GM12878 (cell line): ENCODE measurements at regions not wholly inside any gene's neighbourhood (a gene's known extent, or its start where the extent isn't known, plus 50 kb on each side); places are given as distances from the start of the nearest gene placed in this dataset.

ENCODE experiments used
- ATAC-seq: fragments of 200-7000 bp; cut with Tn5 transposase; 3 replicates; pipeline ENCODE4 v1.9.1; 2020; ENCODE audit warnings: mild to moderate bottlenecking, moderate library complexity
- BruUV-seq: library from RNA; stranded (reverse); fragments of 400-500 nt; replicated peaks from 2 replicates; lab custom pipeline; 2021; lab: Mats Ljungman, UMichigan
- CTCF ChIA-PET: fragments of 300-600 bp; sonication (Branson Sonifier 250); formaldehyde crosslinking; extraction: SDS; loops from one replicate; lab custom pipeline; 2021; ENCODE audit warnings: inconsistent platforms; lab: Yijun Ruan, JAX
- POLR2A ChIA-PET: fragments of 350-600 bp; formaldehyde crosslinking; extraction: SDS; loops from one replicate; lab custom pipeline; 2021; ENCODE audit warnings: inconsistent platforms; lab: Charles Lee
- RAD21 ChIA-PET: fragments of 300-600 bp; sonication (Branson Sonifier 250); formaldehyde crosslinking; loops from one replicate; lab custom pipeline; 2023; ENCODE audit warnings: antibody characterized with exemption; ENCODE audit not compliant: unreplicated experiment; lab: Charles Lee
- SMC1A ChIA-PET: fragments of 300-600 bp; sonication (Branson Sonifier 250); formaldehyde crosslinking; loops from one replicate; lab custom pipeline; 2023; ENCODE audit not compliant: unreplicated experiment, uncharacterized antibody; lab: Charles Lee
- DNase-seq: peaks from one replicate; pipeline ENCODE4 v3.0.0-alpha.2; 2011; ENCODE audit warnings: low read depth, low spot score
- FAIRE-seq: peaks from 3 replicates; lab custom pipeline; 2011; peaks lifted over from hg19 to GRCh38; lab: Jason Lieb, UNC
- H2AFZ ChIP-seq: 2 replicates; pipeline ENCODE4 v1.6.0; 2011; ENCODE audit warnings: low read depth, low read length, control low read depth; ENCODE audit not compliant: control insufficient read depth
- H3K27ac ChIP-seq: 2 replicates; pipeline ENCODE4 v1.5.1; 2011; ENCODE audit warnings: control low read depth; ENCODE audit not compliant: control insufficient read depth, insufficient read depth
- H3K27me3 ChIP-seq, 2 experiments: replicated peaks in 1 of 2; 2 replicates each; pipeline versions ENCODE4 v1.6.0 to v1.6.1; 2011; ENCODE audit warnings: low read length in 1 of 2; ENCODE audit not compliant: control insufficient read depth in 2 of 2, insufficient read depth in 2 of 2
- H3K36me3 ChIP-seq, 2 experiments: 2 replicates each; pipeline ENCODE4 v1.5.1; 2011; ENCODE audit warnings: low read length in 1 of 2; ENCODE audit not compliant: control insufficient read depth in 2 of 2, insufficient read depth in 2 of 2
- H3K4me1 ChIP-seq: 2 replicates; pipeline ENCODE4 v1.6.1; 2011; ENCODE audit warnings: mild to moderate bottlenecking, low read length, moderate library complexity, mixed read lengths; ENCODE audit not compliant: control insufficient read depth, insufficient read depth
- H3K4me2 ChIP-seq: 2 replicates; pipeline ENCODE4 v1.6.0; 2011; ENCODE audit warnings: control low read depth; ENCODE audit not compliant: control insufficient read depth, insufficient read depth
- H3K4me3 ChIP-seq: fragments of 200-600 bp; sonication (generic); 2 replicates; pipeline ENCODE4 v1.5.1; 2016
- H3K79me2 ChIP-seq: 2 replicates; pipeline ENCODE4 v1.6.0; 2011; ENCODE audit warnings: low read length; ENCODE audit not compliant: control insufficient read depth, insufficient read depth
- H3K9ac ChIP-seq: 2 replicates; pipeline ENCODE4 v1.8.0; 2011; ENCODE audit warnings: low read length, control low read depth, mixed read lengths; ENCODE audit not compliant: control insufficient read depth, insufficient read depth
- H3K9me3 ChIP-seq: replicated peaks from 3 replicates; pipeline ENCODE4 v1.5.1; 2011; ENCODE audit warnings: mild to moderate bottlenecking, low read length; ENCODE audit not compliant: control insufficient read depth, insufficient read depth
- H4K20me1 ChIP-seq: 2 replicates; pipeline ENCODE4 v1.6.0; 2011; ENCODE audit not compliant: control insufficient read depth, insufficient read depth
- BCL3 ChIP-seq: IDR thresholded peaks from 2 replicates; pipeline ENCODE4 v1.6.1; 2011; ENCODE audit warnings: borderline replicate concordance, low read depth, mild to moderate bottlenecking, moderate library complexity, low read length; ENCODE audit not compliant: insufficient read depth, poor library complexity, severe bottlenecking
- MYC ChIP-seq: IDR thresholded peaks from 2 replicates; pipeline ENCODE4 v1.6.1; 2011; ENCODE audit warnings: mild to moderate bottlenecking, low read length, moderate library complexity, inconsistent platforms; ENCODE audit not compliant: insufficient read depth, insufficient replicate concordance, insufficient read length, severe bottlenecking
- NR2F1 ChIP-seq: fragments of 450-650 bp; conservative IDR thresholded peaks from 2 replicates; pipeline ENCODE4 v1.6.1; 2017; ENCODE audit warnings: mild to moderate bottlenecking
- PAX8 ChIP-seq: fragments of 450-650 bp; IDR thresholded peaks from 2 replicates; pipeline ENCODE4 v1.6.1; 2017; ENCODE audit warnings: mild to moderate bottlenecking, moderate library complexity
- SIN3A ChIP-seq: IDR thresholded peaks from 2 replicates; pipeline ENCODE4 v1.6.1; 2012; ENCODE audit warnings: low read depth, low read length, improper control_type of control experiment
- SMAD5 ChIP-seq: IDR thresholded peaks from 2 replicates; pipeline ENCODE4 v1.6.1; 2016; ENCODE audit warnings: antibody characterized with exemption, low read depth
- WGBS: methylation state at CpG from one replicate; pipeline ENCODE4 v1.1.6; 2016; ENCODE audit warnings: low lambda C conversion rate; ENCODE audit not compliant: insufficient replicate concordance, insufficient coverage; ENCODE audit errors: missing lambda C conversion rate; 5-methylcytosine and 5-hydroxymethylcytosine counted together
- in situ Hi-C: fragments of 300-500 bp; cut with MboI; formaldehyde crosslinking; loops from 9 replicates; pipeline ENCODE4 v1.14.3; 2018; ENCODE audit warnings: mixed read lengths
- intact Hi-C: fragments of 100-400 bp; cut with micrococcal nuclease; formaldehyde crosslinking; loops from one replicate; pipeline ENCODE4 v1.14.2; 2022; ENCODE audit not compliant: unreplicated experiment
- TF ChIP-seq, protein P1 (sequence below): fragments of 150-350 bp; IDR thresholded peaks from 2 replicates; pipeline ENCODE4 v1.6.1; 2016; ENCODE audit warnings: low read depth, low read length

GRCh38 chr18:8895341-8895740 lies 190.0 kb downstream of the MTCL1 start:
- DNase-seq = no peak
- Histone ChIP-seq H2AFZ (no peak overlapping the region), H3K4me3 (no peak overlapping the region), H3K4me1 (no peaks in the 10 kb centered on the region), H3K79me2 (no peaks in the 10 kb centered on the region), H3K27me3 (no peaks in the 10 kb centered on the region; a peak in 1 of 4 replicates), H3K9me3 (no peaks in the 10 kb centered on the region), H3K27ac (no peak overlapping the region), H3K9ac (no peak overlapping the region), H4K20me1 (no peaks in the 10 kb centered on the region), H3K4me2 (no peak overlapping the region), H3K36me3 (no peaks in the 10 kb centered on the region)
- SMC1A ChIA-PET = no interaction called here
- in situ Hi-C loops (no loop called here), intact Hi-C loops (no loop called here)
- RAD21 ChIA-PET = no interaction called here
- ATAC-seq = no peak
- FAIRE-seq = no peak
- TF ChIP-seq SIN3A (no peak), SMAD5 (no peak)
- CTCF ChIA-PET = no interaction called here
- POLR2A ChIA-PET = no interaction called here
- 100% methylated on average over 1 of the region's 1 CpG for WGBS
- no TSS peak for BruUV-seq

DNA sequence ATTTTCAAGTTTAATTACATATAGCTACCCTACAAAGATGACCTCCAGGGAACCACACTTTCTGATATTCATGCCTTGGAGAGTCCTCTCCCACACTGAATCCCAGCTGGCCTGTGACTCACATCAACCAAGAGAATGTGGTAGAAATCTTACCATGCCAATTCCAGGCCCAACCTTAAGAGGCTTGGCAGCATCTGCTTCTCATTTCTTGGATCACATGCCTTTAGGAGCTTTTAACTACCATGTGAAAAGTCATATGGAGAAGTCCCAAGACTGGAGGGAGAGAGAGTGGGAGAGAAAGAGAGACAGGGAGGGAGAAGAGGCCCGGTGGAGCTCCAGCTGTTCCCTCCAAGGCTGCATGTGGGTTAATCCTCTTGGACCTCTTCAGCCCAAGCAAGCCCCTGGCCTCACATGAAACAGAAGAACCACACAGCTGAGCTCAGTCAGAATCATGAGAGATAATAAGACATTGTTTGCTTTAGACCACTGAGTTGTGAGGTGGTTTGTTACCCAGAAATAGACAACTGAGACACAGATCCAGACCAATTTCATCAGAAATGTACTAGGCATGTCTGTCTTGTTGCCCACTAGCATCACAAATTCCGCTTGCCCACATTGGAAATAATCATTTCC lies 190.7 kb downstream of the MTCL1 start:
- TF ChIP-seq MYC = no peak
- no peak for TF ChIP-seq BCL3
- TF ChIP-seq, protein P1, sequence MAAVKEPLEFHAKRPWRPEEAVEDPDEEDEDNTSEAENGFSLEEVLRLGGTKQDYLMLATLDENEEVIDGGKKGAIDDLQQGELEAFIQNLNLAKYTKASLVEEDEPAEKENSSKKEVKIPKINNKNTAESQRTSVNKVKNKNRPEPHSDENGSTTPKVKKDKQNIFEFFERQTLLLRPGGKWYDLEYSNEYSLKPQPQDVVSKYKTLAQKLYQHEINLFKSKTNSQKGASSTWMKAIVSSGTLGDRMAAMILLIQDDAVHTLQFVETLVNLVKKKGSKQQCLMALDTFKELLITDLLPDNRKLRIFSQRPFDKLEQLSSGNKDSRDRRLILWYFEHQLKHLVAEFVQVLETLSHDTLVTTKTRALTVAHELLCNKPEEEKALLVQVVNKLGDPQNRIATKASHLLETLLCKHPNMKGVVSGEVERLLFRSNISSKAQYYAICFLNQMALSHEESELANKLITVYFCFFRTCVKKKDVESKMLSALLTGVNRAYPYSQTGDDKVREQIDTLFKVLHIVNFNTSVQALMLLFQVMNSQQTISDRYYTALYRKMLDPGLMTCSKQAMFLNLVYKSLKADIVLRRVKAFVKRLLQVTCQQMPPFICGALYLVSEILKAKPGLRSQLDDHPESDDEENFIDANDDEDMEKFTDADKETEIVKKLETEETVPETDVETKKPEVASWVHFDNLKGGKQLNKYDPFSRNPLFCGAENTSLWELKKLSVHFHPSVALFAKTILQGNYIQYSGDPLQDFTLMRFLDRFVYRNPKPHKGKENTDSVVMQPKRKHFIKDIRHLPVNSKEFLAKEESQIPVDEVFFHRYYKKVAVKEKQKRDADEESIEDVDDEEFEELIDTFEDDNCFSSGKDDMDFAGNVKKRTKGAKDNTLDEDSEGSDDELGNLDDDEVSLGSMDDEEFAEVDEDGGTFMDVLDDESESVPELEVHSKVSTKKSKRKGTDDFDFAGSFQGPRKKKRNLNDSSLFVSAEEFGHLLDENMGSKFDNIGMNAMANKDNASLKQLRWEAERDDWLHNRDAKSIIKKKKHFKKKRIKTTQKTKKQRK = no peak
- no peak for TF ChIP-seq PAX8
- TF ChIP-seq NR2F1 = no peak
- SMC1A ChIA-PET = no interaction called here
- intact Hi-C loops = no loop called here
- no peaks in the 10 kb centered on the region for H4K20me1 ChIP-seq
- in situ Hi-C loops = no loop called here
- H3K4me1 ChIP-seq = no peaks in the 10 kb centered on the region
- no peak for ATAC-seq
- FAIRE-seq = no peak
- H3K4me2 ChIP-seq = no peak overlapping the region
- no peaks in the 10 kb centered on the region for H3K36me3 ChIP-seq
- no peak overlapping the region for H3K9ac ChIP-seq
- RAD21 ChIA-PET = no interaction called here
- no peaks in the 10 kb centered on the region; a peak in 1 of 4 replicates for H3K27me3 ChIP-seq
- H3K27ac ChIP-seq = no peak overlapping the region
- BruUV-seq = no TSS peak
- H2AFZ ChIP-seq = no peak overlapping the region
- no peak for DNase-seq
- WGBS = 9% methylated on average over 2 of the region's 2 CpGs
- CTCF ChIA-PET = interaction anchor here (0.6 kb wide), 1 partner anchor 777 kb away, joined by 3 read pairs; no protein-coding TSS in a partner anchor
- no peaks in the 10 kb centered on the region for H3K79me2 ChIP-seq
- no peak overlapping the region for H3K4me3 ChIP-seq
- POLR2A ChIA-PET = no interaction called here
- H3K9me3 ChIP-seq = no peaks in the 10 kb centered on the region
